HFF-Myc (cell line): ENCODE measurements at regions not wholly inside any gene's neighbourhood (a gene's known extent, or its start where the extent isn't known, plus 50 kb on each side); places are given as distances from the start of the nearest gene placed in this dataset.
"Not testable (repeated sequence)": the region's sequence is repeated elsewhere in the genome, so short reads cannot be mapped to it uniquely, and the experiment has no call there.

ENCODE experiments used
- DNase-seq: peaks from one replicate; pipeline ENCODE4 v3.0.0-alpha.2; 2011; ENCODE audit warnings: low read depth; ENCODE audit errors: extremely low read depth
- H3K4me3 ChIP-seq: replicated peaks from 2 replicates; pipeline ENCODE4 v1.5.1; 2011; ENCODE audit warnings: low read depth, mild to moderate bottlenecking, control low read depth, low read length
- CTCF ChIP-seq: IDR thresholded peaks from 2 replicates; pipeline ENCODE4 v1.5.1; 2012; ENCODE audit warnings: mild to moderate bottlenecking, low read depth, low read length, control low read depth; ENCODE audit errors: missing control alignments

DNA sequence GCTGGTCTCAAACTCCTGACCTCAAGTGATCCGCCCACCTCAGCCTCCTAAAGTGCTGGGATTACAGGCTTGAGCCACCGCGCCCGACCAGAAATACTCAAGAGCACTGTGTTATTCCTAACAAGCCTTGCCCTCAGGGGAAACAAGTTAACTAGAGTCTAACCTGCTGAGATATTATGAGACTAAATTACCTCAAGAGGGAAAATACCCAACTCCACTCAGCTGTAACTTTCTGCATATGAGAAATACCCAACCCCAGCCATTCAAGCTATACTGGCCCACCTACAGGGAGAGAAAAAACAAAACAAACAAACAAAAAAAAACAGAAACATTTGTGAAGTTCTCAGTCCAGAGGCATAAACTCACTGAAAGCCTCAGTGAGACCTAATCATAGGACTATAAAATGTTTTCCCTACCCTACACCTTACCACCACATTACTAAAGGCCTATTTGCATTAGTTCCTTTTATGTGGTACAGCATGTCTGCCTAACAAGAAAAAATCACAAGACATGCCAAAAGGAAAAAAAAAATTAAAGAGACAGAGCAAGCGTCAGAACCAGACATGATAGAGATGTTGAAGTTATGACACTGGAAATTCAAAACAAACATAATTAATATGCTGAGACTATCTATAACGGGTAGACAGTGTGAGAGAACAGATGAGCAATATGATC is 876.0 kb downstream of the FSTL5 start:
- no peak overlapping the region for H3K4me3 ChIP-seq
- no peak for TF ChIP-seq CTCF
- DNase-seq = no peak

- TF ChIP-seq CTCF = no peak
- DNase-seq = no peak
- H3K4me3 ChIP-seq = no peak overlapping the region
These were observed 878.3 kb downstream of the FSTL5 start for GRCh38 chr4:161285461-161285860.

DNA sequence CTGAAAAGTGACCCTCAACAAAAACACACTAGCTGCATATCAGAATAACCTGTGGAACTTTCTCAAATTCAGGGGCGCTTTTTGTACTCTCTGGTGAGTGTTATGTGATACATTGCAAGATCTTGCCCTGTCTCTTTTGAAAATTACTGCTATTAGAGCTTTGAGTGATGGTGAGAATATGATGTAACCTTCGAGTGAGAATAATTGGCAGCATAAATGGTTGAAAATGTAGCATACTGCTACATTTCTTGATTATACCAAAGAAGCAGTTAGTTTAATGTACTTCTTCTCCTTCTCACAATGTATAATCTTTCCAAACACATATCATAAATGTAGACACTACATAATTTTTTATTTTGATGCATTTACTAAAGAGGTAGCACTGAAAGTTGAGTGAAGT is 882.9 kb downstream of the FSTL5 start:
- DNase-seq = no peak
- no peak for TF ChIP-seq CTCF
- no peak overlapping the region for H3K4me3 ChIP-seq

- H3K4me3 ChIP-seq = no peak overlapping the region
- no peak for DNase-seq
- no peak for TF ChIP-seq CTCF
These were observed 884.7 kb downstream of the FSTL5 start for GRCh38 chr4:161279095-161279494.

GRCh38 chr4:161277150-161277787 is 886.5 kb downstream of the FSTL5 start:
- H3K4me3 ChIP-seq, DNase-seq: not testable (repeated sequence)

DNA sequence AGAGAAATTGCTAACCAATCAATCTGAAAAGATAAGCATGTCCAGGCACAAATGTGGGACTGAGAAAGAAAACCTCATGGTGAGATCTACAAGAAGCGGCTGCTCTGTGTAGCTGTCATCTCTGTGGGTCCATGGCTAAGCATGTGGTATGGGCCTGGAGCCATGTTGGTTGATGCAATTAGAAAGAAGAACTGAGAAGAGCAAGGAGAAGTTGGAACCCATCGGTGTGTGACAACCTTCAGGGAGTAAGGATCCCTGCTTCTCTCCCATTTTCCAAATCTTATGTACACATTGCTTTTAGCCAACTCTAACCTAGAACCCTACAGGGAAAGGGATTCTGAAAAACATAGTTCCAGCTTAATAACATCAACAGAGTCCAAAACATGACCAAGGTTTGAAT is 890.2 kb downstream of the FSTL5 start:
- TF ChIP-seq CTCF = no peak
- DNase-seq = no peak
- H3K4me3 ChIP-seq = no peak overlapping the region

GRCh38 chr4:161260819-161261218 is 903.0 kb downstream of the FSTL5 start:
- TF ChIP-seq CTCF = no peak
- no peak for DNase-seq
- no peak overlapping the region for H3K4me3 ChIP-seq
